GM21825 (cell line): ENCODE measurements at regions not wholly inside any gene's neighbourhood (a gene's known extent, or its start where the extent isn't known, plus 50 kb on each side); places are given as distances from the start of the nearest gene placed in this dataset.

Experiments used
- ATAC-seq: cut with Tn5 transposase; IDR thresholded peaks from one replicate; pipeline ENCODE4 v1.9.1; 2021; ENCODE audit warnings: mild to moderate bottlenecking, moderate library complexity; ENCODE audit not compliant: unreplicated experiment

DNA sequence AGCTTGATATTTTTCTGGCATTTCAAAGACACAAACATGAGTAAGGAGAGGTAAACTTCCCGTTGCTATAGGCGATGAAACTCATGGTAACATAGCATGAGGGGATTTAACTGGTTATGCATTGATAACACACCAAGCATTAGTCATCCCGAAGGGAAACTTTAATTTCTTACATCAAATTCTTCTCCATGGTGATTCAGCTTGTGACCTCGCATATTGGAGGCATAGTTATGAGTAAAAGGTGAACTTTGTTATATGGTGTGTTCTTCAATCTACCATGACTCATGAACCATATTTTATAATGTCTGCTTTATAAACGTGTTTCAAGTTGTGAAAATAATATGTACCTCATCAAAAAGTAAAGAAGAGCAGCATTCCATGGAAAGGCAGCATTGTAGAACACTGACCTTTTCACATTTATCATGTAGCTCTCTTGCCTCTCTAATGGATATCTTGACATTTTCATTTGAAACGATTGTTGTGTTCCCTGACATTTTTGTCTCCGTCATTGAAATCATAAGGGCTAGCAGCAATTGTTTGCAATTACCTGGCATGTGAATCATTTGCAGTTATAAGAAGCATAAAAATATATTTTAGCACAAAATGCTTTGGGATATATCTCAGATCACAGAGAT lies 491.8 kb downstream of the ANXA1 start:
- no peak for ATAC-seq

DNA sequence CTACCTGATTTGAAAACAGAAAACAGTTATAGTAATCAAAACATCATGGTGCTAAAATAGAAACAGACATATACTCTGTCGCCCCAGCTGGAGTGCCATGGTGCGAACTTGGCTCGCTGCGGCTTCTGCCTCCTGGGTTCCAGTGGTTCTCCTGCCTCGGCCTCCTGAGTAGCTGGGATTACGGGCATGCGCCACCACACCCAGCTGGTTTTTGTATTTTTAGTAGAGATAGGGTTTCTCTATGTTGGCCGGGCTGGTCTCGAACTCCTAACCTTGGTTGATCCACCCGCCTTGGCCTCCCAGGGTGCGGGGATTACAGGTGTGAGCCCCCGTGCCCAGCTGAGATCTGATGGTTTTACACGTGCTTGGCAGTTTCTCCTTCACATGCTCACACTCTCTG lies 495.9 kb downstream of the ANXA1 start:
- ATAC-seq: no peak

DNA sequence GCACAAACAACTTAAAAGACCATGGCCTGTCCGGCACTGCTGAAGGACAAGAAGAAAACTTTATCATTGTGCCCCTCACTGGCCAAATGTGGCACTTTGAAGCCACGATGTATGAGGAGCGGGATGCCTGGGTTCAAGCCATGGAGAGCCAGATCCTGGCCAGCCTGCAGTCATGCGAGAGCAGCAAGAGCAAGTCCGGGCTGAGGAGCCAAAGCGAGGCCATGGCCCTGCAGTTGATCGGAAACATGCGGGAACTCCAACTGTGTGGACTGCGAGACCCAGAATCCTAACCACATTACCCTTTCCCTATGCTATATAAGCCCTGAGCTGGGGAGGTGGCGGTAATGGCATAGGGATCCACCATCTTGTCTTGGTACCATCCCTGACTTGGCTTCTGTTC lies 497.9 kb downstream of the ANXA1 start:
- no peak for ATAC-seq

DNA sequence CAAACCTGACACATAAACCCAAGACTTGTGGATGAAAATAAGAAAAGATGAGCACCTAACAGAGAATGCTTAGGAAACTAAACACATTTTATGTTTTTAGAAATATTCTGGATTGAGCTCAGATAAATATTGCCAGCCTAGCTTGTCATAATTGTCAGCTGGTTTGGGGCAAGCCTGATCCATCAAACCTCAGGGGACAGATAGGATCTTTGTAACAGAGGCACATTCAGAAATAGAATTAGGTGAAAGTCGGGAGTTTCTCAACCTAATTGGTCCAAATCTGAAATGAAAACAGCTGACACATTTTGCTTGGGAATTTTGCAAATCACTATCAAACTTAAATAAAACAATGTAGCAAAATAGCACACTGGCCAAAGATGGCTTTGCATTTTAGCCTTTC lies 503.7 kb downstream of the ANXA1 start:
- no peak for ATAC-seq

DNA sequence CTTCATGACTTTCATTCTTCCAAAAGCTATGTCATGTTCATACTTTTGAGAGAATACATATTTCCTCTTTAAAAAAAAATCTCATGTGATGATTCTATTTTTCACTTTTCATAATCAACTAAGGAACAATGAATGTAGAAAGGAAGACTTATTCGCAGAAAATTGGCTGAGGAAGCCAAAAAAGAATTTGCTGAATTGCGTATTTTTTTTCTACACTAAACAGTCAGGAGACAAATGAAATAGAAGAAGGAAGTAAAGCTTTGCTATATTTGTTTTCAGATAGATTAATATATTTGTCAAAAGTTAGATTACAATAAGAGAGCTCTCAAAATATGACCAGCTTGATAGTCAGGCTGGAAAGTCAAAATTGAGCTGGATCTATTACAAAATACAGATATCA lies 504.2 kb downstream of the ANXA1 start:
- no peak for ATAC-seq

- ATAC-seq: no peak
Observed at GRCh38 chr9:73665253-73665652, 513.6 kb downstream of the ANXA1 start.

DNA sequence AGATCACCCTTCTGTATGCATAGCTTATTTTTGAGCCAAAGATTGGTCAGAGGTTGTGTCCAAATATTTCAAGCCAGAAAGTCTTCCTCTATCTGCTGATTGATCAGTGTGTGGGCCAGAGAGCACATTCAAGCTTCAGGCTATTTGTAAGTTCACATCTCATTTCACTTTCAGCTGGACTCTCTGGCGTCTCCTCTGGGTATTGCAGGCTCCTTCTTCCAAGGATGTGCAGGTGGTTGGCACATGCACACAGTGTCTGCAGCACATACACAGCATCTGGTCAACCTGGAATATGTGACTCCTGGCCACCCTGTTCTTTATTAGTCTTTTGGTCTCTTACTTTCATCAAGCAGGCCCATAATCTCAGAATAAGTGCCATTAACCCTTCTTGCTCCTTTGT lies 516.1 kb downstream of the ANXA1 start:
- no peak for ATAC-seq

DNA sequence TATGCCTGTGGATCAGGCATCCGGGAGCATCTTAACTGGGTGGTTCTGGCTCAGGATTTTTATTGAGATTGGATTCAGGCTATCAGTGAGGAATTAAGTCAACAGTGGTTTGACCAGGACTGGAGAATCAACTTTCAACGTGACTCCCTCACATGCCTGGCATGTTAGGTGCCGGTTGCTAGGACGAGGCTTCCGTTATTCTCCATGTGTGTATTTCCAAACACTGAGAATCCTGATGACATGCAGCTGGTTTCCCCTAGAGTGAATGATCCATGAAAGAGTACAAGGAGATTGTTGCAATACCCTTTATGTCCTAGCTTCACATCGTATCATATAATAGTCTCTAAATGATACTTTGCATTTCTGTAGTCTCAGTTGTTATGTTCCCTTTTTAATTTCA lies 529.2 kb downstream of the ANXA1 start:
- ATAC-seq: no peak

DNA sequence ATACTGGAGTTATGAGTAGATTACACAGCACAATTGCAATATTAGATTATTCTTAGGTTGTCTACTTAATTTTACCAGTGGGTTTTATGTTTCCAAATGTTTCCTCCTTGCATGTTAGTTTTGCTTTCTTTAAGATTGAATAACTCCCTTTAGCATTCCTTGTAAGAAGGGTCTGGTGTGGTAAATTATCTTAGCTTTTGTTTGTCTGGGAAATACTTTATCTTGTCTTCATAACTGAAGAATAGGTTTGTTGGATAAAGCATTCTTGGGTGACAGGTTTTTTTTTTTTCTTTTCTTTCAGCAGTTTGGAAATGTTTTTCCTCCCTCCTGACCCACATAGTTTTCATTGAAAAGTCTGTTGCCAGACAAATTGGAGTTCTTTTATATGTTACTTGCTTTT lies 531.1 kb downstream of the ANXA1 start:
- no peak for ATAC-seq

- ATAC-seq: no peak
Observed at GRCh38 chr9:73683862-73684591, 532.4 kb downstream of the ANXA1 start.

- no peak for ATAC-seq
Observed at GRCh38 chr9:73684601-73685000, 532.9 kb downstream of the ANXA1 start.

DNA sequence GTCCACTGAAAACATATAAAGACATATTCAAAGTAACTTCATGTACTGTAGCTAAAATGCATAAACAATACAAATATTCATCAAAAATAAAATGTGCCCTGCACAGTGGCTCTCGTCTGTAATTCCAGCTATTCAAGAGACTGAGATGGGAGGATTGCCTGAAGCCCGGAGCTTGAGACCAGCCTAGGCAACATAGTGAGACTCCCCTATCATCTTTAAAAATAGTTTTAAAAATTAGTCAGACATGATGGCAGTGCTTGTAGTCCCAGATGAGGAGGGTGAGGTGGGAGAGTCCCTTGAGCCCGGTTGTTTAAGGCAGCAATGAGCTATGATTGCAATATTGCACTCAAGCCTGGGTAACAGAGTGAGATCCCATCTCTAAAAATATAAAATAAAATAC lies 534.1 kb downstream of the ANXA1 start:
- ATAC-seq: no peak

DNA sequence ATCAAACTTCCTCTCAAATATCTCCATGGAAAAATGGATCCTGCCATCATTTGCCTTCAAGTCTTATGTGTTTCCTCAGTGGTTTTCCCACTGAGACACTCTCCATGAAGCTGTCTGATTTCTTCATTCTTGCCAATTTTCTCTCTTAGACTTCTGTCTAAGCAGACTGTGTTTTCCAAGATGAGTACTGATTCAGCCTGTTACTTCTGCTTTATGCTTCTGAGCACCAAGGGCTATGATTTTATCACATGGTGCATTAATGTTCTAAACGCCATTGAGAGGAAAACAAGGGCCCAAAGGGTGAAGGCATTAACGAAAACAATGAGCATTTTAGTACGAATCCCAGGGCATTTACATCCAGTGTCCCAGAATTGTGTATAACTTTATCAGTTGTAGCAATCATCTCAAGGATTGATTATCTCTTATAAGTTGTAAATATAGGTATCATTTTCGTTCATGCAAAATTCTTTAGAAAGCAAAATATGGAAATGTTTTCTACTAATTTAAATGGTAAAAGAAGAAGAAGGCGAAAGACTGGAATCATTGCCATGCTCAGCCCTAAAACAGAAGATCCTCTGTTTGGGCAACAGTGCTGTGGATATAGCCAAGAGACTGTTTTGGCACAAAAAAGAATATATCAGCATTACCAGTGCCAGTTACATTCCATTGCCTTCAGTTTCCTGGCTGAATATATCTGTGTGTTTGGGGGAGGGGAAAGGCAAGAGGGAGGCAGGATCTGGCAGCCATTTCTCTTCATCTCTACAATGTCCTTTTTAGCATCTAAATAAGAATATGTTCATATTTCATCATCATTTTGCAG lies 537.6 kb downstream of the ANXA1 start:
- ATAC-seq: no peak

DNA sequence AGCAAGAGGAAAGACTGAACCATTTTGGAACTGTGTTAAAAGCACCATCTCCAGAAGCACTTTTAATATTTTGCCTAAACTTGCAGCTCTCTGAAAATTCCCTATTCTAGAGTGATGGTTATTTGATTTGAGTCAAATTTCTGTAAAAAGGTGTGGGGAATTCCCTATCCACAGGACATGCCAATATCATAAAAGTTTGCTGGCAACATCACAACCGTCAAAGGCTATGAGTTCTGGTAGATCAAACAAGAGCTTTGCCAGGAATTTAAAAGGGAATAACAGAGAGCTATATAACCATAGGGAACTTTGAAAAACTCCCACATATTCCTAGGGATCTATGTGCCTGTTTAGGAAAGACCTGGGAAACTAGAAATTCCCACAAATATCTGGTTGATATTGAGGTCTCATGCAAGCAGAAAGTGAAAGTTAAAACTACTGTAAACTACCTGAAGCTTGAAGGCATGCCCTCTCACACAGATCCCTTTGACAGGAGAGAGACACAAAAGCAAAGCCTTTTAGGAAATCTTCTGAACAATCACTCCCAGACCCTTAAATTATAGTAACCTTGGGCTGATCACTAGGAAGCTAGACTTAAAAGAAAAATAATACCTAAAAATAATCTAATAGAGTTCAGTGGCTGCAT lies 549.9 kb downstream of the ANXA1 start:
- no peak for ATAC-seq

GRCh38 chr9:73714294-73714693 lies 562.6 kb downstream of the ANXA1 start:
- no peak for ATAC-seq

GRCh38 chr9:73715591-73715990 lies 563.9 kb downstream of the ANXA1 start:
- ATAC-seq: no peak

DNA sequence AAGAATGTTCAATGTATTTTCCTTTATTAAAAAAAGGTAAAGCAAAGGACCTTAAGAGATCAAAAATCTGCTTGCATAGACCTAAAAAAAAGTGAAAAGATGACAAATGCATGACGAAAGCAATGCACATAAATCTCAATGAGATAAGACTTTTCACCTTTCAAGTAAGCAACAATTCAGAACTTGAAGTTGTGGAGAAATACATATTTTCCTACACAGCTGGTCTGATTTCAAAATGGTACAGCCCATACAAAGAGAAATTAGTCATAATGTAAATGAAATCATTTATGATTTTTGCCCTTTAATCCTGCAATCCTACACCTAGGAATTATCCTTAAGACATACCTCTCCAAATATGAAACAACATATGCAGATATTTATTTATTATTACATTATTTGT lies 568.0 kb downstream of the ANXA1 start:
- ATAC-seq: no peak

- ATAC-seq: no peak
Observed at GRCh38 chr9:73720601-73721000, 568.9 kb downstream of the ANXA1 start.

GRCh38 chr9:73736270-73736669 lies 584.6 kb downstream of the ANXA1 start:
- no peak for ATAC-seq

GRCh38 chr9:73738741-73739530 lies 587.3 kb downstream of the ANXA1 start:
- no peak for ATAC-seq

GRCh38 chr9:73741316-73741715 lies 589.7 kb downstream of the ANXA1 start:
- ATAC-seq: no peak
